ENCODE measurements at regions not wholly inside any gene's neighbourhood (a gene's known extent, or its start where the extent isn't known, plus 50 kb on each side); places are given as distances from the start of the nearest gene placed in this dataset.

DNA sequence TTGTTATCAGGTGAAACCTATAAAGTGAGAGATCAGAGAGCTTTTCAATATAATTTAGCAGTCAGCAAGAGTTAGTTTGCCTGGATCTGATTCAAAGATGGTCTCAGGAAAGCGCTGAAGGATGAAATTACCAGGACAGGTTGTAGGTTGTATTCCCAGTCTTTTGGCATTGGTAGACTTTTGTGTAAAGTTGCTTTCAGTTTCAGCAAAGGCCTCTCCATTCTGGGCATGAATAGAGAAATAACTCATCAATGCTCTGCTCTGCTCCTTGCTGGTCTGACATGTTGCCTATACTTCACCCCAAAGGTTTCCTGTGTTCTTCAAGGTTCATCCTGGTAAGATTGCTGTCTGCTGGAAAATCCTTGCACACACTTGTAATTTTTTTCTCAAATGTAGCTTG, 714.8 kb downstream of the EPM2A start:
- TF ChIP-seq POLR2AphosphoS5 (IDR thresholded peaks at IDR 0.05; ENCODE audit: borderline replicate concordance, low read depth, low read length) (no peak), FOXP2 (optimal IDR thresholded peaks at IDR 0.05; ENCODE audit: control extremely low read depth, extremely low read length, insufficient read depth) (no peak), EZH2 (IDR thresholded peaks at IDR 0.05) (no peak)

All from SK-N-MC (cell line).